GM12891 (cell line): ENCODE measurements at regions not wholly inside any gene's neighbourhood (a gene's known extent, or its start where the extent isn't known, plus 50 kb on each side); places are given as distances from the start of the nearest gene placed in this dataset.
"Not testable (repeated sequence)": the region's sequence is repeated elsewhere in the genome, so short reads cannot be mapped to it uniquely, and the experiment has no call there.

Source experiments
- DNase-seq: peaks from one replicate; pipeline ENCODE4 v3.0.0; 2011; ENCODE audit warnings: low spot score; ENCODE audit not compliant: insufficient read length
- FAIRE-seq: peaks from 2 replicates; lab custom pipeline; 2011; peaks lifted over from hg19 to GRCh38; lab: Jason Lieb, UNC
- PAX5 ChIP-seq: IDR thresholded peaks from 2 replicates; pipeline ENCODE4 v1.6.1; 2011; ENCODE audit warnings: low read length, moderate library complexity, mild to moderate bottlenecking; ENCODE audit not compliant: insufficient read depth, severe bottlenecking
- POLR2A ChIP-seq: IDR thresholded peaks from 2 replicates; pipeline ENCODE4 v1.6.1; 2011; ENCODE audit warnings: low read depth, low read length, control low read depth
- POLR2AphosphoS5 ChIP-seq: IDR thresholded peaks from 2 replicates; pipeline ENCODE4 v1.6.1; 2011; ENCODE audit warnings: low read depth, low read length, control low read depth
- POU2F2 ChIP-seq: IDR thresholded peaks from 2 replicates; pipeline ENCODE4 v1.6.1; 2011; ENCODE audit warnings: low read depth, mild to moderate bottlenecking, control low read depth, low read length, moderate library complexity
- SPI1 ChIP-seq: IDR thresholded peaks from 2 replicates; pipeline ENCODE4 v1.6.1; 2011; ENCODE audit warnings: low read depth, low read length, control low read depth
- TAF1 ChIP-seq: IDR thresholded peaks from 2 replicates; pipeline ENCODE4 v1.6.1; 2011; ENCODE audit warnings: low read depth, low read length, control low read depth

GRCh38 chr4:29309050-29309449 lies 1411.1 kb upstream of the PCDH7 start:
- DNase-seq (no peak), FAIRE-seq (no peak)
- TF ChIP-seq TAF1 (no peak), POLR2AphosphoS5 (no peak), PAX5 (no peak), POU2F2 (no peak), SPI1 (no peak), POLR2A (no peak)

- DNase-seq (no peak), FAIRE-seq (no peak)
- no peak for TF ChIP-seq PAX5
- no peak for TF ChIP-seq TAF1
- no peak for TF ChIP-seq POLR2A
- no peak for TF ChIP-seq SPI1
- TF ChIP-seq POLR2AphosphoS5, result no peak
- no peak for TF ChIP-seq POU2F2
Measured at GRCh38 chr4:29310252-29310651, 1409.9 kb upstream of the PCDH7 start.

- FAIRE-seq (no peak), DNase-seq (no peak)
- TF ChIP-seq POLR2AphosphoS5, result no peak
- TF ChIP-seq TAF1, result no peak
- no peak for TF ChIP-seq POLR2A
- TF ChIP-seq PAX5, result no peak
- TF ChIP-seq SPI1, result no peak
- no peak for TF ChIP-seq POU2F2
Measured at GRCh38 chr4:29311247-29311646, 1408.9 kb upstream of the PCDH7 start.

- no peak for FAIRE-seq
- no peak for DNase-seq
Measured at GRCh38 chr4:29319663-29320340, 1400.4 kb upstream of the PCDH7 start.

GRCh38 chr4:29320947-29321620 lies 1399.1 kb upstream of the PCDH7 start:
- no peak for TF ChIP-seq POLR2AphosphoS5
- TF ChIP-seq SPI1, result no peak
- no peak for TF ChIP-seq POU2F2
- no peak for TF ChIP-seq POLR2A
- TF ChIP-seq PAX5, result no peak
- TF ChIP-seq TAF1, result no peak
- no peak for DNase-seq
- no peak for FAIRE-seq

More at GRCh38 chr4:29319663-29320340, 1400.4 kb upstream of the PCDH7 start:
- TF ChIP-seq POU2F2, result no peak
- no peak for TF ChIP-seq POLR2AphosphoS5
- TF ChIP-seq POLR2A, result no peak
- no peak for TF ChIP-seq TAF1
- TF ChIP-seq PAX5, result no peak
- no peak for TF ChIP-seq SPI1

- no peak for DNase-seq
- no peak for TF ChIP-seq SPI1
- TF ChIP-seq TAF1, result no peak
- TF ChIP-seq POU2F2, result no peak
- no peak for TF ChIP-seq POLR2A
- no peak for TF ChIP-seq POLR2AphosphoS5
- no peak for TF ChIP-seq PAX5
- FAIRE-seq, result no peak
Measured at GRCh38 chr4:29326004-29326403, 1394.2 kb upstream of the PCDH7 start.

- TF ChIP-seq PAX5 (no peak), POLR2A (no peak), SPI1 (no peak), TAF1 (no peak), POU2F2 (no peak), POLR2AphosphoS5 (no peak)
- FAIRE-seq, result no peak
- no peak for DNase-seq
Measured at GRCh38 chr4:29326816-29327215, 1393.4 kb upstream of the PCDH7 start.

- no peak for DNase-seq
- no peak for TF ChIP-seq PAX5
- TF ChIP-seq TAF1, result no peak
- no peak for TF ChIP-seq SPI1
- no peak for TF ChIP-seq POLR2A
- no peak for TF ChIP-seq POLR2AphosphoS5
- TF ChIP-seq POU2F2, result no peak
- FAIRE-seq, result no peak
Measured at GRCh38 chr4:29336861-29337260, 1383.3 kb upstream of the PCDH7 start.

- DNase-seq, result no peak
- TF ChIP-seq PAX5, result no peak
- no peak for TF ChIP-seq POLR2A
- TF ChIP-seq TAF1, result no peak
- TF ChIP-seq SPI1, result no peak
- TF ChIP-seq POLR2AphosphoS5, result no peak
- TF ChIP-seq POU2F2, result no peak
Measured at GRCh38 chr4:29372971-29373370, 1347.2 kb upstream of the PCDH7 start.

GRCh38 chr4:29375716-29376115 lies 1344.5 kb upstream of the PCDH7 start:
- TF ChIP-seq PAX5, result no peak
- TF ChIP-seq TAF1, result no peak
- no peak for TF ChIP-seq POU2F2
- no peak for TF ChIP-seq SPI1
- DNase-seq, result no peak
- no peak for FAIRE-seq

More at GRCh38 chr4:29372971-29373370, 1347.2 kb upstream of the PCDH7 start:
- no peak for FAIRE-seq

GRCh38 chr4:29378237-29378636 lies 1341.9 kb upstream of the PCDH7 start:
- not testable (repeated sequence) for FAIRE-seq, DNase-seq
